Nephron progenitor cell (in vitro differentiated cells): ENCODE measurements at regions not wholly inside any gene's neighbourhood (a gene's known extent, or its start where the extent isn't known, plus 50 kb on each side); places are given as distances from the start of the nearest gene placed in this dataset.

Experiments used
- DNase-seq: peaks from one replicate; pipeline ENCODE4 v3.0.0; 2021
- H3K27ac Mint-ChIP-seq: 2 replicates; pipeline ENCODE4 v1.8.0; 2021; ENCODE audit warnings: mild to moderate bottlenecking, moderate library complexity, mixed read lengths
- H3K27me3 Mint-ChIP-seq: 2 replicates; pipeline ENCODE4 v1.8.0; 2021; ENCODE audit warnings: mild to moderate bottlenecking, low read depth, mixed read lengths; ENCODE audit not compliant: poor library complexity
- H3K36me3 Mint-ChIP-seq: 2 replicates; pipeline ENCODE4 v1.8.0; 2021; ENCODE audit warnings: low read depth, mixed read lengths
- H3K4me1 Mint-ChIP-seq: 2 replicates; pipeline ENCODE4 v1.8.0; 2021; ENCODE audit warnings: mixed read lengths
- H3K4me3 Mint-ChIP-seq: 2 replicates; pipeline ENCODE4 v1.8.0; 2021; ENCODE audit warnings: mild to moderate bottlenecking, moderate library complexity, mixed read lengths
- H3K9me3 Mint-ChIP-seq: 2 replicates; pipeline ENCODE4 v1.8.0; 2021; ENCODE audit warnings: mild to moderate bottlenecking, moderate library complexity, mixed read lengths
- CTCF ChIP-seq: fragments of 200-600 bp; sonication (generic); IDR thresholded peaks from 2 replicates; pipeline ENCODE4 v1.5.0; 2021; ENCODE audit warnings: antibody characterized with exemption

GRCh38 chr5:35319333-35320002 is 89.2 kb upstream of the PRLR start:
- Mint-ChIP-seq H3K9me3 (no peaks in the 10 kb centered on the region), H3K27me3 (no peaks in the 10 kb centered on the region), H3K36me3 (no peaks in the 10 kb centered on the region), H3K27ac (no peak overlapping the region), H3K4me1 (peaks cover 18% of the 10 kb centered on the region), H3K4me3 (no peak overlapping the region)
- TF ChIP-seq CTCF: no peak
- no peak for DNase-seq

- Mint-ChIP-seq H3K4me3 (no peak overlapping the region), H3K27ac (peak overlapping the region; percentile 51), H3K27me3 (no peaks in the 10 kb centered on the region), H3K4me1 (peaks cover 18% of the 10 kb centered on the region), H3K36me3 (no peaks in the 10 kb centered on the region), H3K9me3 (no peaks in the 10 kb centered on the region)
- no peak for TF ChIP-seq CTCF
- DNase-seq: no peak
Observed at GRCh38 chr5:35317586-35317985, 87.3 kb upstream of the PRLR start.

- Mint-ChIP-seq H3K4me3 (no peak overlapping the region), H3K9me3 (no peaks in the 10 kb centered on the region), H3K4me1 (peaks cover 18% of the 10 kb centered on the region), H3K27me3 (no peaks in the 10 kb centered on the region), H3K27ac (no peak overlapping the region), H3K36me3 (no peaks in the 10 kb centered on the region)
- no peak for DNase-seq
- no peak for TF ChIP-seq CTCF
Observed at GRCh38 chr5:35316611-35317274, 86.5 kb upstream of the PRLR start.

GRCh38 chr5:35313291-35313690 is 83.0 kb upstream of the PRLR start:
- H3K36me3 Mint-ChIP-seq: no peaks in the 10 kb centered on the region
- H3K9me3 Mint-ChIP-seq: no peaks in the 10 kb centered on the region
- no peak overlapping the region for H3K27ac Mint-ChIP-seq
- no peak for TF ChIP-seq CTCF
- DNase-seq: no peak
- no peak overlapping the region for H3K4me3 Mint-ChIP-seq
- H3K4me1 Mint-ChIP-seq: peaks cover 25% of the 10 kb centered on the region
- no peaks in the 10 kb centered on the region for H3K27me3 Mint-ChIP-seq

GRCh38 chr5:35312267-35312666 is 82.0 kb upstream of the PRLR start:
- H3K27ac Mint-ChIP-seq: no peak overlapping the region
- no peak for TF ChIP-seq CTCF
- no peak for DNase-seq
- H3K4me1 Mint-ChIP-seq: peaks cover 27% of the 10 kb centered on the region
- no peak overlapping the region for H3K4me3 Mint-ChIP-seq
- no peaks in the 10 kb centered on the region for H3K27me3 Mint-ChIP-seq
- H3K36me3 Mint-ChIP-seq: no peaks in the 10 kb centered on the region
- H3K9me3 Mint-ChIP-seq: no peaks in the 10 kb centered on the region
